ENCODE measurements at regions not wholly inside any gene's neighbourhood (a gene's known extent, or its start where the extent isn't known, plus 50 kb on each side); places are given as distances from the start of the nearest gene placed in this dataset.
A peak's percentile ranks its signal among the peaks of the same experiment; 100 is the strongest.

DNA sequence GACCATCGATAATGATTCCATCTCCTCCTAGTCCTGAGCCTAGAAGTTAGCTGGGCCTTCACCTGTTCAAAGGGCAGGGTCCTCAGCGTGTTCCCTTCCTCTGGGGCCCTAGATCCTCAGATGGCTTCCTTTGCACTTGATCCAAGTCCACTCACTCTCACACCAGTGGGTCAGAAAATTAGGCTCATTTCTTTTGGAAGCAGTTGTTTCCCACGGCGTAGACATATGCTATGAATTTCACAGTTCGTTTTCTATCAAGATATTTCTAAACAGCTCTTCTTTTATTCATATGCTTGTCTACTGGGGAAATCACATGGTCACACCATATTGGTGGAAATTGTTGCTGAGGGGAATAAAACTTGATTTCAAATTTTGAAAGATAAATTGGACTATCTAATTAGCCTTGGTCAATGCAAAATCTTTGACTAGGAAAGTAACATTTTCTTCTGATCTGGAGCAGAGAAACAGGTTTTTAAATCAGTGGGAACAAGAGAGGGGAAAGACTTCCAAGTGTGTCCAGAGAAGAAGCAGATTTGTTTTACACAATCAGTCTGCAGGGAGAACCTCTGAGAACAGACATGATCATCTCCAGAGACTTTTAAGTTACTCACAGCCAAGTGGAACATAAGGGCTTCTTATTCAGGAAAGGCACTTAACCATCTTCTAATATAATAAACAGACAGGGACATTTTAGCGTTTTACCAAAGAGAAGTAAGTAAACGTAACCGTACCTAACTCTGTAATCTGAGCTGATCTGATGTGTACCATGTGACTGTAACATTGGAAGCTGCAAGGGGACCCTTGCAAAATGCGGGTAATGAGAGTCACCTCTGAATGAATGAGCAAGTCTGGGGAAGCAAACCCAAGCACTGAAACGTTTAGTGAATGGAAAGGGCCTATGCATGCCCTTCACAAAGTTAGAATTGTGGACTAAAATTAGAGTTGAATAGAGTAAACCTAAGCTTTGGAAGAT lies 455.7 kb upstream of the FAT1 start:
- DNase-seq (ENCODE audit: low read depth, low spot score) = no peak

DNA sequence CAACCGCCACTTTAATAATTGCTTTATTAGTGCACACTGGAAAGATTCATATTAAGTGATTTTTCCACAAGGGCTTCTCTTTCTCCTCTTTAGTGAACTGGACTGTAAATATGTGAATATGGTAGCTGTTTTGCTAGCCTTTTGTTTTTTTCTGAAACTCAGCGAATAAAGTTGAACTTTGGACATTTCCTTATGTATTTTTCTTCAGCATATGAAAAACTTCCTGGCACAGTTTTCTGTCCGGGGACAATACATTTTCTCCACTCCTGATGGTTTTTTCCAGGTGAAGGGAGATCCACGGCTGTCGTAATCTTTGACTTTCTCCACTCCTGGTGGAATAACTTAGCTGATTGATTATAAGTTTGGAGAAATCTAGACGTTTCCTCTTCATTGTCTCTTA lies 457.4 kb upstream of the FAT1 start:
- no peak for DNase-seq (ENCODE audit: low read depth, low spot score)

DNA sequence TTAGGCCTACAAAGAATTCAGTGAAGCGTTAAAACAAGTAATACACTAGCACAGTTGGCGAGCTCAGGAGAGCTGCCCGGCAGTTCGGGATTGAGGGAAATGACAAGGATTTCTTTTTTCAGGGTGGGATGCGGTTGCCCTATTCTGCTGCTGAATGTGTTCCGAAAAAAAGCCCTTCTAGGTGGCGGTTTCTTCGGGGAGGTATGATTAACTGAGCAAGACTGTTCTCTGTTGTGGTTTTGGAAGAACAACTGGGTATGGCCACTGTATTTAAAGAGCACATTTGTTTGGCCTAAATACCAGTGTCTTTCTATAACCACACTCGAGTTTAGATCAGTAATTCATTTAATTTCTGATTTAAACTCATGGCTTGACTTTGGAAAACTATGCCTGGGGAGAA lies 459.7 kb upstream of the FAT1 start:
- DNase-seq (ENCODE audit: low read depth, low spot score) = no peak

- no peak for DNase-seq (ENCODE audit: low read depth, low spot score)
These were observed 460.2 kb upstream of the FAT1 start for GRCh38 chr4:187183826-187184225.

- DNase-seq (ENCODE audit: low read depth, low spot score) = no peak
These were observed 460.9 kb upstream of the FAT1 start for GRCh38 chr4:187184508-187184907.

DNA sequence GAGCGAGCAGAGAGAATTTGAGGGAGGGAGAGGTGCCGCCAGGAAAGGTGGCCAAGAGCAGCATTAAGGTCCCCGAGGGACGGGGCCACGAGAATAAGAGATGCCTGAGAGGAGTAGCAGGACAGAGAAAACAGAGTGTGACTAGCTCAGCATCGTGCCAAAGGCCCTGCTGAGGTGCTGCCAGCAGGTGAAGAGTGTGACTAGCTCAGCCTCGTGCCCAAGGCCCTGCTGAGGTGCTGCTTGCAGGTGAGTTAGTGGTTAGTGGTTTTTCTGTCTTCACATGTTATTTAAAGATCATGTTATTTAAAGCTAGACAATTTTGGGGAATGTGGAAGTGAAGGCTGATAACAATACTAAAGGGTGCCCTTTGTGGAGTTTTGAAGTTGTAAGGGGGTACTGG lies 464.5 kb upstream of the FAT1 start:
- no peak for DNase-seq (ENCODE audit: low read depth, low spot score)

- DNase-seq (ENCODE audit: low read depth, low spot score) = no peak
These were observed 465.1 kb upstream of the FAT1 start for GRCh38 chr4:187188741-187189140.

- DNase-seq (ENCODE audit: low read depth, low spot score) = no peak
These were observed 466.7 kb upstream of the FAT1 start for GRCh38 chr4:187190390-187190789.

- no peak for DNase-seq (ENCODE audit: low read depth, low spot score)
These were observed 468.0 kb upstream of the FAT1 start for GRCh38 chr4:187191676-187192075.

DNA sequence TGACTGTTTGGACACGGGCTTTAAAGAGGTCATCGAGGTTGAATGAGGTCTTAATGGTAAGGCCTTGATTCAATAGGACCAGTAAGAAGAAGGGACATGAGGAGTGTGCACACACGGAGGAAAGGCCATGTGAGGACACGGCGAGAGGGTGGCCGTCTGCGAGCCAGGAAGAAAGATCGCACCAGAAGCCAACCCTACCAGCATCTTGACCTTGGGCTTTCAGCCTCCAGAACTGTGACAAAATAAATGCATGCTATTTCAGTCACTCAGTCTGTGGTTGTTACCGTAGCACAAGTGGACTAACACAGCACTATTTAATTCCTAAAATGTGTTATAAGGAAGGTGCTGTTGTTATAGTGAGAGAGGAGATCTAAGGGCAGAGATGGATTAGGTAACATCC lies 468.6 kb upstream of the FAT1 start:
- no peak for DNase-seq (ENCODE audit: low read depth, low spot score)

DNA sequence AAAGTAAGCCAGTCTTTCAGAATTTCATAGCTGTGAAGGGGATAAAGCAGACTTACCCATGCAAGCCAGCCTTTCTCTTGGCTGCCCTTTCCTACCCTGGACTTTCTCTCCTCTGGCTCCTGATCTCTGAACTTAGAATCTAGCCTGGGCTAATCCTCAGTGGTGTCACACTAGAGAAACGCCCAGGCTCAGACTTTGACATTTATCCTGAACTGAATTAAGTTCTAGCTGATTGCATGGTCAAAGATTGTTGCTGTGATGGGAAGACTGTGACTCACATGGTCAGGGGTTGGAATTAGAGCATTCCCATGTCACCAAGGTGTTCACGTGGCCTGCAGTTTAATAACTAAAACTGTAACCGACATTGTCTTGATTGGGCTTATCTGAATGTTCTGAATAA lies 469.5 kb upstream of the FAT1 start:
- no peak for DNase-seq (ENCODE audit: low read depth, low spot score)

GRCh38 chr4:187204389-187204918 lies 480.8 kb upstream of the FAT1 start:
- DNase-seq (ENCODE audit: low read depth, low spot score) = no peak

- DNase-seq (ENCODE audit: low read depth, low spot score) = no peak
These were observed 484.3 kb upstream of the FAT1 start for GRCh38 chr4:187207931-187208330.

- DNase-seq (ENCODE audit: low read depth, low spot score) = no peak
These were observed 485.0 kb upstream of the FAT1 start for GRCh38 chr4:187208651-187209050.

DNA sequence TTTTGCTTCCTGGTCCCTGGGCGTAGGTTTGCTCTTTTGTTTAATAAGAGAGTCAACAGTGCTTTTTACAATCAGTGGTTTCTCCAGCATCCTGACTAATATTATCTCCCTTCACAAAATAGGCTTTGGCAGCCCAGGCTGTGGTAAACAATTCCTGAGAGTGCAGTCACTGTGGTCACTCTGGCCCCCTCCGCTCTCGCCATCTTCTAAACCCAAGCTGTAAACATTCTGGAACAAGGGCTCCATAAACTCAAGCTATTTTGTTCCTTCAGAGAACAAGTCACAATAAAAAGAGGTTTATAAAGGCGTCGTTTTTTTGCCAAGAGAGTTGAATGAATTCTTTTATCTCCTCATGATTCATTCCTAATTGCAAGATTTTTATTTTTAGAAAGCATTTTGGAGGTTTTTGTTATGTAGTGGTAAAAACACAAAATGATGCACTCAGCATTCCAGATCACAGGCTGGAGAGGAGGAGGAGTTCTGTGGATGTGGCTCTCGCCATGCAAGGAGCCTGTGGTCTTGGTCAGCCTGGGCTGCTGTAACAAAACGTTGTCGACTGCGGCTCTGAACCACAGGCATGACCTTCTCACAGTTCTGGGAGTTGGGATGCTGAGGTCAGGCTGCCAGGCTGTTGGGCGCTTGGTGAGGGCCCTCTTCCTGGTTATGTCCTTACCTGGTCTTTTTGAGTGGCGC lies 486.4 kb upstream of the FAT1 start:
- DNase-seq (ENCODE audit: low read depth, low spot score) = no peak

DNA sequence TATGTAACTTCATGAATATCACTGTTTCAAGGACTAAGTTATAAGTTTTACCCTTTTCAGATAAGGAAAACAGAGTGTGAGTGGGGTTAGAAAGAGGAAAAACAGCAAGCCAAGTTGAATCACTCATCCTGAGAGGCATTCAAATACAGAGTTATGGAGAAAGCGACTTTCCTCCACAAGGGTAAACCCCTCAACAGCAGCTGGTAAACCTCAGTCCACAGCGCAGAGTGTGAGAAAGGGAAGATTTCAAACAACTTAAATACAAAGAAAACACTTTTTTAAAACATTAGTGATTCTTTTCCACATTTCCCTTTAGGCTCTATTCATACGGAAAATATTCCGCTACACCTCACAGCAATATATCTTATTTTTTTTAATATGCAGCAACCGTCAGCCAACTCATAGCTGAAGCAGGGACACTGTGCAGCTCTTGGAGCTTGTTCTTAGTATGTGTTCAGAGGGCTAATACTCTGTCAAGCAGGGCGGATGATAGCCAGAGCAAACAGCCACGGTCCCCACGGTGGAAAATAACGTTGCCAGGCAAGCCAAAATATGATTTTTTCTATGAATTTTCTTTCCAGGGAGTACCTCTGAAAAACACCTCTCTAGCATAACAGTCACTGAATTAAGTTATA lies 488.9 kb upstream of the FAT1 start:
- DNase-seq (ENCODE audit: low read depth, low spot score) = no peak

DNA sequence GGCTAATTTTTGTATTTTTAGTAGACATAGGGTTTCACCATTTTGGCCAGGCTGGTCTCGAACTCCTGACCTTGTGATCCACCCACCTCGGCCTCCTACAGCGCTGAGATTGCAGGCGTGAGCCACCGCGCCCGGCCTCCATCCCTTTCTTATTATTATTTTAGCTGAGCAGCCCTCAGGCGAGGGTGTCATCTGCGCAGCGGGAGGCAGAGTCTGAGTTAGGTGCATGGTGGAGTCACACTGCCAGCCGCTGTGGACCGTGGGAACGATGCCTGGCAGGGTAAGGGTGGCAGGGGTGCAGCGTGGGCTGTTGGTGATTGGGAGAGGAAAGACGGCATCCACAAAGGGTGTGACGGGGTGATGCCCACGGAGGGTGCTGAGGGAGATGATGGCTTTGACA lies 491.8 kb upstream of the FAT1 start:
- DNase-seq (ENCODE audit: low read depth, low spot score) = no peak

DNA sequence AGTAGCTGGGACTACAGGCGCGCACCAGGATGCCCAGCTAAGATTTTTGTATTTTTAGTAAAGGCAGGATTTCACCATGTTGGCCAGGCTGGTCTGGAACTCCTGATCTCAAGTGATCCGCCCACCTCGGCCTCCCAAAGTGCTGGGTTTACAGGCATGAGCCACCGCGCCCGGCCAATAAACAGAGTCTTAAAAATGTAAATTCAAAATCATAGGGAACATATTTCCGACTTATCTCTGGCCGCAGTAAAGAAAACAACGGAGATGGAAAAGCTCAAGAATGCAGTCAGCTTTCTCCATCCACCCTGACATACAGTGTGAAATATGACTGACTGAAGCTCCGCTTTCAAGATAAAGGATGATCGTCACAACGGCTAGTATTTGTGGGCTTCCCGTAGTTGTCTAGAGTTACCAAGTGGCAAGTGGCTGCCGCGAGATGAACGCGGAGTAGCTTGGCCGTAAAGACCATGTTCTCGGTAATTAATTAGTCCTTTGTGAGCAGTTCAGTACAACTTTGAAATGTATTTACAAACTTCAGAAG lies 495.1 kb upstream of the FAT1 start:
- no peak for DNase-seq (ENCODE audit: low read depth, low spot score)

- no peak for DNase-seq (ENCODE audit: low read depth, low spot score)
These were observed 500.9 kb upstream of the FAT1 start for GRCh38 chr4:187224560-187224959.

- peak; percentile 24 for DNase-seq (ENCODE audit: low read depth, low spot score)
These were observed 504.4 kb upstream of the FAT1 start for GRCh38 chr4:187227907-187228704.

GRCh38 chr4:187232196-187232595 lies 508.5 kb upstream of the FAT1 start:
- DNase-seq (ENCODE audit: low read depth, low spot score) = no peak
